Transverse colon (tissue), 4 donors: ENCODE measurements at regions not wholly inside any gene's neighbourhood (a gene's known extent, or its start where the extent isn't known, plus 50 kb on each side); places are given as distances from the start of the nearest gene placed in this dataset.

Experiments
- DNase-seq: peaks from one replicate; pipeline ENCODE4 v3.0.0-alpha.2; 2019
- H3K27ac ChIP-seq, 4 donors: fragments of 200-600 bp; sonication (generic); 2 replicates each; pipeline ENCODE4 v1.5.1; 2016 to 2018; ENCODE audit warnings: inconsistent platforms in 4 of 4
- H3K27me3 ChIP-seq: fragments of 200-600 bp; sonication (generic); 2 replicates; pipeline ENCODE4 v1.5.1; 2017; ENCODE audit warnings: inconsistent platforms
- H3K36me3 ChIP-seq, 4 donors: fragments of 200-600 bp; sonication (generic); 2 replicates each; pipeline ENCODE4 v1.5.1; 2017 to 2019; ENCODE audit warnings: inconsistent platforms in 4 of 4
- H3K4me1 ChIP-seq, 4 donors: fragments of 200-600 bp; sonication (generic); 2 replicates each; pipeline ENCODE4 v1.5.1; 2017 to 2020; ENCODE audit warnings: inconsistent platforms in 4 of 4
- H3K4me3 ChIP-seq, 4 donors: fragments of 200-600 bp; sonication (generic); 1 replicate in 1 of 4; 2 replicates in 3 of 4; pipeline versions ENCODE4 v1.5.1 to v1.6.1; 2017 to 2019; ENCODE audit warnings: inconsistent platforms in 4 of 4
- H3K9me3 ChIP-seq, 2 donors: fragments of 200-600 bp; sonication (generic); 2 replicates each; pipeline ENCODE4 v1.5.1; 2017 to 2019; ENCODE audit warnings: inconsistent platforms in 2 of 2
- CTCF ChIP-seq, 5 experiments: fragments of 200-600 bp in 3 of 5; fragments of 450-650 bp in 2 of 5; sonication (generic) in 3 of 5; IDR thresholded peaks; 1 replicate in 2 of 5; 2 replicates in 3 of 5; pipeline ENCODE4 v1.5.1; 2016 to 2017; ENCODE audit warnings: antibody characterized with exemption in 5 of 5, inconsistent platforms in 3 of 5, mild to moderate bottlenecking in 2 of 5, moderate library complexity in 1 of 5
- EP300 ChIP-seq: sonication (generic); formaldehyde crosslinking; IDR thresholded peaks from one replicate; pipeline ENCODE4 v1.6.1; 2017; ENCODE audit warnings: antibody characterized with exemption, low read depth
- POLR2A ChIP-seq: fragments of 450-650 bp; IDR thresholded peaks from one replicate; pipeline ENCODE4 v1.6.1; 2016; ENCODE audit warnings: antibody characterized with exemption, mild to moderate bottlenecking, moderate library complexity
- POLR2AphosphoS5 ChIP-seq, 3 donors: sonication (generic); formaldehyde crosslinking; IDR thresholded peaks; one replicate each; pipeline ENCODE4 v1.6.1; 2016; ENCODE audit warnings: antibody characterized with exemption in 3 of 3
- WGBS, 2 donors: methylation state at CpG; one replicate each; pipeline ENCODE4 v1.1.5; 2018; ENCODE audit warnings: low coverage in 1 of 2; 5-methylcytosine and 5-hydroxymethylcytosine counted together
- in situ Hi-C, 4 donors: fragments of 200-750 bp; cut with MboI; loops; one replicate each; pipeline versions ENCODE4 v1.15.0 to v1.15.1; 2017; ENCODE audit warnings: low sequenced_read_pairs in 3 of 4, low pct_ligation_motif_present in 1 of 4, low pct_unique_long_range_greater_than_20kb in 1 of 4
- intact Hi-C: fragments of 100-400 bp; cut with DNase I; formaldehyde crosslinking; loops from one replicate; pipeline ENCODE4 v1.15.1; 2023; ENCODE audit warnings: low total_unique reads

- no peak for TF ChIP-seq POLR2A
- TF ChIP-seq POLR2AphosphoS5 (IDR thresholded peaks at IDR 0.05): no peak
- no peak for TF ChIP-seq CTCF (IDR thresholded peaks at IDR 0.05)
- TF ChIP-seq EP300: no peak
- in situ Hi-C loops: no loop called here
- H3K36me3 ChIP-seq: no peaks in the 10 kb centered on the region
- no peaks in the 10 kb centered on the region for H3K9me3 ChIP-seq
- DNase-seq: no peak
- no peak overlapping the region for H3K27ac ChIP-seq
- H3K4me3 ChIP-seq: no peak overlapping the region
- 78% methylated on average over 6 of the region's 6 CpGs; no CpG with 5 or more reads in 1 of the 2 donors for WGBS, 2 donors
- no peaks in the 10 kb centered on the region for H3K4me1 ChIP-seq
- intact Hi-C loops: no loop called here
- H3K27me3 ChIP-seq: peaks cover 7% of the 10 kb centered on the region
Measured at GRCh38 chr1:29585656-29586055, 349.3 kb downstream of the PTPRU start.

- 73% methylated on average over 7 of the region's 7 CpGs; no CpG with 5 or more reads in 1 of the 2 donors for WGBS, 2 donors
- no peak for DNase-seq
- no peaks in the 10 kb centered on the region for H3K36me3 ChIP-seq
- H3K4me1 ChIP-seq: no peaks in the 10 kb centered on the region
- TF ChIP-seq EP300: no peak
- TF ChIP-seq POLR2A: no peak
- TF ChIP-seq POLR2AphosphoS5 (IDR thresholded peaks at IDR 0.05): no peak
- TF ChIP-seq CTCF (IDR thresholded peaks at IDR 0.05): no peak
- no peak overlapping the region for H3K4me3 ChIP-seq
- in situ Hi-C loops: no loop called here
- peaks cover 7% of the 10 kb centered on the region for H3K27me3 ChIP-seq
- H3K27ac ChIP-seq: no peak overlapping the region
- H3K9me3 ChIP-seq: no peaks in the 10 kb centered on the region
- intact Hi-C loops: no loop called here
Measured at GRCh38 chr1:29585201-29585600, 348.9 kb downstream of the PTPRU start.

GRCh38 chr1:29584776-29585175, 348.5 kb downstream of the PTPRU start:
- intact Hi-C loops: no loop called here
- TF ChIP-seq EP300: no peak
- TF ChIP-seq POLR2AphosphoS5 (IDR thresholded peaks at IDR 0.05): no peak
- TF ChIP-seq CTCF (IDR thresholded peaks at IDR 0.05): no peak
- TF ChIP-seq POLR2A: no peak
- H3K27me3 ChIP-seq: peaks cover 7% of the 10 kb centered on the region
- H3K36me3 ChIP-seq: no peaks in the 10 kb centered on the region
- no peaks in the 10 kb centered on the region for H3K9me3 ChIP-seq
- 61% methylated on average over 10 of the region's 10 CpGs; no CpG with 5 or more reads in 1 of the 2 donors for WGBS, 2 donors
- no peak overlapping the region for H3K4me3 ChIP-seq
- in situ Hi-C loops: no loop called here
- DNase-seq: no peak
- H3K4me1 ChIP-seq: no peaks in the 10 kb centered on the region
- H3K27ac ChIP-seq: no peak overlapping the region

GRCh38 chr1:29584362-29584761, 348.0 kb downstream of the PTPRU start:
- Histone ChIP-seq H3K27ac (no peak overlapping the region), H3K36me3 (no peaks in the 10 kb centered on the region), H3K4me1 (no peaks in the 10 kb centered on the region), H3K9me3 (no peaks in the 10 kb centered on the region), H3K27me3 (peaks cover 7% of the 10 kb centered on the region), H3K4me3 (no peak overlapping the region)
- WGBS, 2 donors: 50 to 64% methylated on average over 3 of the region's 3 CpGs
- in situ Hi-C loops (no loop called here), intact Hi-C loops (no loop called here)
- DNase-seq: no peak
- no peak for TF ChIP-seq CTCF (IDR thresholded peaks at IDR 0.05)
- TF ChIP-seq EP300: no peak
- TF ChIP-seq POLR2AphosphoS5 (IDR thresholded peaks at IDR 0.05): no peak
- TF ChIP-seq POLR2A: no peak
